PC-3 (cell line): ENCODE measurements at regions not wholly inside any gene's neighbourhood (a gene's known extent, or its start where the extent isn't known, plus 50 kb on each side); places are given as distances from the start of the nearest gene placed in this dataset.

ENCODE experiments used
- ATAC-seq: fragments of 200-7000 bp; cut with Tn5 transposase; 2 replicates; pipeline ENCODE4 v1.9.1; 2020; ENCODE audit warnings: mild to moderate bottlenecking, moderate library complexity
- BruUV-seq: library from RNA; stranded (reverse); fragments of 400-500 nt; replicated peaks from 2 replicates; lab custom pipeline; 2021; lab: Mats Ljungman, UMichigan
- CTCF ChIA-PET: fragments of 300-600 bp; sonication (Branson Sonifier 250); formaldehyde crosslinking; loops from one replicate; lab custom pipeline; 2022; ENCODE audit warnings: antibody characterized with exemption; lab: Charles Lee
- POLR2A ChIA-PET: fragments of 300-600 bp; sonication (Branson Sonifier 250); formaldehyde crosslinking; loops from one replicate; lab custom pipeline; 2022; ENCODE audit warnings: antibody characterized with exemption; ENCODE audit not compliant: unreplicated experiment; lab: Charles Lee
- DNase-seq: peaks from one replicate; pipeline ENCODE4 v3.0.0-alpha.2; 2015
- H2AFZ ChIP-seq: fragments of 300-600 bp; sonication (generic); 2 replicates; pipeline ENCODE4 v1.6.0; 2016; ENCODE audit warnings: antibody characterized with exemption, low read length
- H3F3A ChIP-seq: fragments of 300-600 bp; sonication (generic); one replicate; pipeline ENCODE4 v1.6.0; 2017; ENCODE audit warnings: antibody characterized with exemption, low read length, control low read depth, mild to moderate bottlenecking; ENCODE audit not compliant: unreplicated experiment
- H3K27ac ChIP-seq: fragments of 300-600 bp; sonication (generic); 2 replicates; pipeline ENCODE4 v1.5.1; 2016; ENCODE audit warnings: mild to moderate bottlenecking, low read length
- H3K27me3 ChIP-seq: fragments of 300-600 bp; sonication (generic); 2 replicates; pipeline ENCODE4 v1.6.1; 2016; ENCODE audit warnings: low read length, mixed read lengths
- H3K36me3 ChIP-seq: fragments of 300-600 bp; sonication (generic); 2 replicates; pipeline ENCODE4 v1.6.1; 2016; ENCODE audit warnings: low read depth, mixed run types, low read length, mixed read lengths
- H3K4me1 ChIP-seq: fragments of 300-600 bp; sonication (generic); 2 replicates; pipeline ENCODE4 v1.5.1; 2016; ENCODE audit warnings: low read length; ENCODE audit not compliant: insufficient read depth
- H3K4me2 ChIP-seq: fragments of 300-600 bp; sonication (generic); 2 replicates; pipeline ENCODE4 v1.6.0; 2016; ENCODE audit warnings: low read length
- H3K4me3 ChIP-seq: fragments of 300-600 bp; sonication (generic); 2 replicates; pipeline ENCODE4 v1.5.1; 2016; ENCODE audit warnings: mild to moderate bottlenecking, low read length, mixed read lengths
- H3K79me2 ChIP-seq: fragments of 300-600 bp; sonication (generic); 2 replicates; pipeline ENCODE4 v1.6.1; 2017; ENCODE audit warnings: low read length, mixed read lengths
- H3K9ac ChIP-seq: fragments of 300-600 bp; sonication (generic); 2 replicates; pipeline ENCODE4 v1.6.0; 2016; ENCODE audit warnings: mild to moderate bottlenecking, low read length
- H3K9me2 ChIP-seq: fragments of 300-600 bp; sonication (generic); replicated peaks from 2 replicates; pipeline ENCODE4 v1.6.1; 2016; ENCODE audit warnings: mixed run types, low read length, mixed read lengths
- H3K9me3 ChIP-seq: fragments of 300-600 bp; sonication (generic); 2 replicates; pipeline ENCODE4 v1.6.1; 2016; ENCODE audit warnings: low read length, mixed read lengths
- H4K20me1 ChIP-seq: fragments of 300-600 bp; sonication (generic); 2 replicates; pipeline ENCODE4 v1.6.1; 2016; ENCODE audit warnings: low read length, mixed read lengths
- EZH2 ChIP-seq: fragments of 300-600 bp; sonication (generic); IDR thresholded peaks from one replicate; pipeline ENCODE4 v1.6.1; 2017; ENCODE audit warnings: antibody characterized with exemption, mild to moderate bottlenecking, low read length; ENCODE audit not compliant: unreplicated experiment
- EZH2phosphoT487 ChIP-seq: fragments of 300-600 bp; sonication (generic); IDR thresholded peaks from 2 replicates; pipeline ENCODE4 v1.6.1; 2018; ENCODE audit warnings: mild to moderate bottlenecking, antibody characterized with exemption, low read length, borderline replicate concordance
- intact Hi-C: fragments of 100-400 bp; cut with micrococcal nuclease; formaldehyde crosslinking; loops from 2 replicates; pipeline ENCODE4 v1.9.0; 2023
- TF ChIP-seq, protein P1 (sequence below): fragments of 300-600 bp; sonication (generic); conservative IDR thresholded peaks from 2 replicates; pipeline ENCODE4 v1.5.1; 2017; ENCODE audit warnings: antibody characterized with exemption, low read depth, mild to moderate bottlenecking, low read length

- BruUV-seq, result no TSS peak
- DNase-seq (no peak), ATAC-seq (no peak)
- CTCF ChIA-PET, result no interaction called here
- Histone ChIP-seq H3K9me2 (no peaks in the 10 kb centered on the region), H3F3A (no peaks in the 10 kb centered on the region), H3K27ac (no peak overlapping the region), H3K4me3 (no peak overlapping the region), H3K4me1 (no peaks in the 10 kb centered on the region), H3K79me2 (no peaks in the 10 kb centered on the region), H2AFZ (no peak overlapping the region), H3K36me3 (no peaks in the 10 kb centered on the region), H3K4me2 (no peak overlapping the region), H3K27me3 (no peaks in the 10 kb centered on the region), H3K9me3 (no peaks in the 10 kb centered on the region), H4K20me1 (no peaks in the 10 kb centered on the region), H3K9ac (no peak overlapping the region)
- TF ChIP-seq, protein P1, sequence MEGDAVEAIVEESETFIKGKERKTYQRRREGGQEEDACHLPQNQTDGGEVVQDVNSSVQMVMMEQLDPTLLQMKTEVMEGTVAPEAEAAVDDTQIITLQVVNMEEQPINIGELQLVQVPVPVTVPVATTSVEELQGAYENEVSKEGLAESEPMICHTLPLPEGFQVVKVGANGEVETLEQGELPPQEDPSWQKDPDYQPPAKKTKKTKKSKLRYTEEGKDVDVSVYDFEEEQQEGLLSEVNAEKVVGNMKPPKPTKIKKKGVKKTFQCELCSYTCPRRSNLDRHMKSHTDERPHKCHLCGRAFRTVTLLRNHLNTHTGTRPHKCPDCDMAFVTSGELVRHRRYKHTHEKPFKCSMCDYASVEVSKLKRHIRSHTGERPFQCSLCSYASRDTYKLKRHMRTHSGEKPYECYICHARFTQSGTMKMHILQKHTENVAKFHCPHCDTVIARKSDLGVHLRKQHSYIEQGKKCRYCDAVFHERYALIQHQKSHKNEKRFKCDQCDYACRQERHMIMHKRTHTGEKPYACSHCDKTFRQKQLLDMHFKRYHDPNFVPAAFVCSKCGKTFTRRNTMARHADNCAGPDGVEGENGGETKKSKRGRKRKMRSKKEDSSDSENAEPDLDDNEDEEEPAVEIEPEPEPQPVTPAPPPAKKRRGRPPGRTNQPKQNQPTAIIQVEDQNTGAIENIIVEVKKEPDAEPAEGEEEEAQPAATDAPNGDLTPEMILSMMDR, result no peak
- no peak for TF ChIP-seq EZH2
- TF ChIP-seq EZH2phosphoT487, result no peak
- intact Hi-C loops, result no loop called here
- POLR2A ChIA-PET, result no interaction called here
Observed at GRCh38 chr22:27641049-27641795, 160.3 kb downstream of the MN1 start.

GRCh38 chr22:27642104-27642800 lies 159.3 kb downstream of the MN1 start:
- CTCF ChIA-PET, result no interaction called here

More at GRCh38 chr22:27642104-27642800, 159.3 kb downstream of the MN1 start:
- no TSS peak for BruUV-seq
- no peak overlapping the region for H3K4me2 ChIP-seq
- no peaks in the 10 kb centered on the region for H3K9me3 ChIP-seq
- no peak for TF ChIP-seq EZH2
- TF ChIP-seq, protein P1, result no peak
- H3K4me1 ChIP-seq, result no peaks in the 10 kb centered on the region
- H3K4me3 ChIP-seq, result no peak overlapping the region
- no peak overlapping the region for H3K9ac ChIP-seq
- no peak overlapping the region for H3K27ac ChIP-seq
- ATAC-seq (no peak), DNase-seq (no peak)
- no peaks in the 10 kb centered on the region for H3K27me3 ChIP-seq
- no peaks in the 10 kb centered on the region for H4K20me1 ChIP-seq
- POLR2A ChIA-PET, result no interaction called here
- intact Hi-C loops, result no loop called here
- no peaks in the 10 kb centered on the region for H3K36me3 ChIP-seq
- no peaks in the 10 kb centered on the region for H3F3A ChIP-seq
- H3K9me2 ChIP-seq, result no peaks in the 10 kb centered on the region
- H2AFZ ChIP-seq, result no peak overlapping the region
- H3K79me2 ChIP-seq, result no peaks in the 10 kb centered on the region
